VCaP (cell line): ENCODE measurements at regions not wholly inside any gene's neighbourhood (a gene's known extent, or its start where the extent isn't known, plus 50 kb on each side); places are given as distances from the start of the nearest gene placed in this dataset.

ENCODE experiments used
- H3K27ac ChIP-seq: fragments of 450-650 bp; 2 replicates; pipeline ENCODE4 v1.5.1; 2017
- CTCF ChIP-seq: fragments of 450-650 bp; conservative IDR thresholded peaks from 2 replicates; pipeline ENCODE4 v1.5.1; 2017; ENCODE audit warnings: mild to moderate bottlenecking, moderate library complexity

DNA sequence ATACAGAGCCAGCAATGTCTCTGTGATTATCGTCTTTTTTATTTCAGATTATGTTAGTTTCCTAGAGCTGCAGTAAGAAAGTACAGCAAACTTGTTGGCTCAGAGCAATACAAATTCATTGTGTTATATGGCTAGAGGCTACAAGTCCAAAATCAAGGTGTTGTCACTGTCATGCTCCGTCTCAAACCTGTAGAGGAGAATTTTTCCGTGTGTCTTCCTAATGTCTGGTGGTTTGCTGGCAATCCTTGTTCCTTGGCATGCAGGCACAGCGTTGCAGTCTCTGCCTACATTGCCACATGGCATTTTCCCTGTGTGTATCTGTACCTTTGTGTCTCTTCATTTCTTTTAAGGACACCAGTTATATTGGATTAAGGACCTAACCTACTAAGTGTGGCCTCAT lies 244.4 kb downstream of the LRRIQ3 start:
- H3K27ac ChIP-seq, result no peak overlapping the region
- no peak for TF ChIP-seq CTCF

DNA sequence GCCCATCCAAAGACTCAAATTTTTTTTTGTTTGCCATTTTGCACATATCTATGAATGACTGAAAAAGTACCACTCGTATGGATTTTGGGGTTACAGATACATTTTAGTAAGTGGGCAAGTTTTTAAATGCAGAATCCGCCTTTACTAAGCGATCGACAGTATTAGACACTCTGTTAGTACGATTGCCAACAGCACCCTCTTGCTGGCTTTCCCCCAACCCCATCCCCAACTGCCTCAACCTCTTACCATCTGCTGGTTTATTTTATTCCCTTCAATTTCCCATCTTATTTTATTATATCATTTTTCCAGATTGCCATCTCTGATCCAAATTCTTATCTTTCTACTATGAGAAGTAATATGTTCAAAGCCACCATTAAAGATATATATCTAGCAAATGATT lies 244.8 kb downstream of the LRRIQ3 start:
- TF ChIP-seq CTCF, result no peak
- no peak overlapping the region for H3K27ac ChIP-seq

- H3K27ac ChIP-seq, result no peak overlapping the region
- TF ChIP-seq CTCF, result no peak
Observed at GRCh38 chr1:73948055-73948454, 249.9 kb downstream of the LRRIQ3 start.

DNA sequence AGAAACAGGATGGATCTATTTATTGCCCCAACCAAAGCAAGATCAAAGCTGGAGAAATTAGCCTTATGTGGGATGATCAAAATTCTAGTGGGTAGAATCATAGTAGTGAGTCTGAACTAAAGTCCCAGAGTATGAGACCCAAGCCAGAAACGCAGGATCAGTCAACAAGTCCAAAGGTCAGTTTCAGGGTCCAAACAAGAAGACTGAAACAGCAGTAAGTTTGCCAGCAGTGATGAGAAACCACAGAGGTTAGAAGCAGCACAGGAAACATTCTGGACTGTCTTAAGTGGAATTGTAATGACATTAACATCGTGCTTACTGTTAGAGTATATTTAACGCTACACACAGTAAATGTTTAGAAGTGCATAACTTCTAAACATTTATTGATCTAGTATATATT lies 251.0 kb downstream of the LRRIQ3 start:
- no peak for TF ChIP-seq CTCF
- no peak overlapping the region for H3K27ac ChIP-seq

DNA sequence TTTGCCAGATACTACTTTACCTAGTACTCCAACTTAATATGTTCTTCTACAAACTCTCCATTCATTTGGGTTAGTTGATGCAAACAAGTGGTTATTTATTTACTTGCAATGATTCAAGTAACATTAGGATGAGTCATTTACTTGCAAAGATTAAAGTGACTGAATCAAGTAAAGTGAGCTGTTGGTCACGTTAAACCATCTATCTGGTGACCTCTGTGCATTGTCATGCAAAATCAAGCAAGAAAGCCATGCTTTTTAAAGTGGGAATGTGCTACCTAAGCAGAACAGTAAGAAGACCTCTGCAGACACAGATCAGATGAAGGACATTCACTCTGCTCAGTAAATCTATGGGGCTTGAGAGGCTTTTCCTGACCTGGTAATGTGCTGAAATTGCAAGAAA lies 254.7 kb downstream of the LRRIQ3 start:
- H3K27ac ChIP-seq, result no peak overlapping the region

GRCh38 chr1:73930293-73930692 lies 267.7 kb downstream of the LRRIQ3 start:
- TF ChIP-seq CTCF, result no peak
- no peak overlapping the region for H3K27ac ChIP-seq

More for the DNA sequence above, 254.7 kb downstream of the LRRIQ3 start:
- no peak for TF ChIP-seq CTCF

GRCh38 chr1:73914951-73915350 lies 283.0 kb downstream of the LRRIQ3 start:
- no peak overlapping the region for H3K27ac ChIP-seq
- no peak for TF ChIP-seq CTCF

DNA sequence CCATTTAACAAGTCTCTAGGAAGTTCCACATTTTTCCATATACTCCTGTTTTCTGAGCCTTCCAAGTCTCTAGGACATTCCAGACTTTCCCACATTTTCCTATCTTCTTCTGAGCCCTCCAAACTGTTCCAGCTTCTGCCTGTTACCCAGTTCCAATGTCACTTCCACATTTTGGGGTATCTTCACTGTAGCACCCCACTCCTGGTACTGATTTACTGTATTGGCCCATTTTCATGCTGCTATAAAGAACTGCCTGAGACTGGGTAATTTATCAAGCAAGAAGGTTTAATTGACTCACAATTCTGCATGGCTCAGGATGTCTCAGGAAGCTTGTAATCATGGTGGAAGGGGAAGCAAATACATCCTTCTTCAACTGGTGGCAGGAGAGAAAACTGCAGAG lies 285.0 kb downstream of the LRRIQ3 start:
- TF ChIP-seq CTCF, result no peak
- no peak overlapping the region for H3K27ac ChIP-seq
